Liver (tissue), 2 donors: ENCODE measurements at regions not wholly inside any gene's neighbourhood (a gene's known extent, or its start where the extent isn't known, plus 50 kb on each side); places are given as distances from the start of the nearest gene placed in this dataset.

Experiments
- YY1 ChIP-seq: IDR thresholded peaks from 2 replicates; pipeline ENCODE4 v1.6.1; 2016; ENCODE audit warnings: antibody characterized with exemption, mild to moderate bottlenecking
- TF ChIP-seq, protein P1 (sequence below): fragments of 150-350 bp; IDR thresholded peaks from 2 replicates; pipeline ENCODE4 v1.5.1; 2017; ENCODE audit warnings: improper control_type of control experiment, low read depth, low read length; ENCODE audit not compliant: missing input control
- TF ChIP-seq, protein P2 (sequence below): IDR thresholded peaks from 2 replicates; pipeline ENCODE4 v1.6.1; 2016; ENCODE audit warnings: antibody characterized with exemption
- donor health status: healthy.

DNA sequence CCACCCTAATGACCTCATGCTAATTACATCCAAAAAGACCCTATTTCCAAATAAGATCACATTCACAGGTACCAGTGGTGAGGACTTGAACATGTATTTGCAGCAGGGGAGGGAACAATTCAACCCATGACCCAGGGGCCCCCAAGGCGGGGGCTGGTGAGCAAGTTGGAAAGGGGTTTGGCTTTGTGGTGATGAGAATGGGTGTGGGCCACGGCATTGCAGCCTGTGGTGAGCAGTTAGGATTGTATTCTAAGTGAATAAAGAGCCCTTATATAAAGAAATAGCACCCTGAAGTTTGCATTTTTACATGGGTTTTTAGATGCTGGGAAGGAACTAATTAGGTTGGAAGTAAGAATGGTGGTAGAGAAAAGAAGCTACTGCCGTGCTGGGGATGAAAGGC is 694.2 kb downstream of the EFNB2 start:
- TF ChIP-seq, protein P1, sequence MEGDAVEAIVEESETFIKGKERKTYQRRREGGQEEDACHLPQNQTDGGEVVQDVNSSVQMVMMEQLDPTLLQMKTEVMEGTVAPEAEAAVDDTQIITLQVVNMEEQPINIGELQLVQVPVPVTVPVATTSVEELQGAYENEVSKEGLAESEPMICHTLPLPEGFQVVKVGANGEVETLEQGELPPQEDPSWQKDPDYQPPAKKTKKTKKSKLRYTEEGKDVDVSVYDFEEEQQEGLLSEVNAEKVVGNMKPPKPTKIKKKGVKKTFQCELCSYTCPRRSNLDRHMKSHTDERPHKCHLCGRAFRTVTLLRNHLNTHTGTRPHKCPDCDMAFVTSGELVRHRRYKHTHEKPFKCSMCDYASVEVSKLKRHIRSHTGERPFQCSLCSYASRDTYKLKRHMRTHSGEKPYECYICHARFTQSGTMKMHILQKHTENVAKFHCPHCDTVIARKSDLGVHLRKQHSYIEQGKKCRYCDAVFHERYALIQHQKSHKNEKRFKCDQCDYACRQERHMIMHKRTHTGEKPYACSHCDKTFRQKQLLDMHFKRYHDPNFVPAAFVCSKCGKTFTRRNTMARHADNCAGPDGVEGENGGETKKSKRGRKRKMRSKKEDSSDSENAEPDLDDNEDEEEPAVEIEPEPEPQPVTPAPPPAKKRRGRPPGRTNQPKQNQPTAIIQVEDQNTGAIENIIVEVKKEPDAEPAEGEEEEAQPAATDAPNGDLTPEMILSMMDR = no peak
- TF ChIP-seq, protein P2, sequence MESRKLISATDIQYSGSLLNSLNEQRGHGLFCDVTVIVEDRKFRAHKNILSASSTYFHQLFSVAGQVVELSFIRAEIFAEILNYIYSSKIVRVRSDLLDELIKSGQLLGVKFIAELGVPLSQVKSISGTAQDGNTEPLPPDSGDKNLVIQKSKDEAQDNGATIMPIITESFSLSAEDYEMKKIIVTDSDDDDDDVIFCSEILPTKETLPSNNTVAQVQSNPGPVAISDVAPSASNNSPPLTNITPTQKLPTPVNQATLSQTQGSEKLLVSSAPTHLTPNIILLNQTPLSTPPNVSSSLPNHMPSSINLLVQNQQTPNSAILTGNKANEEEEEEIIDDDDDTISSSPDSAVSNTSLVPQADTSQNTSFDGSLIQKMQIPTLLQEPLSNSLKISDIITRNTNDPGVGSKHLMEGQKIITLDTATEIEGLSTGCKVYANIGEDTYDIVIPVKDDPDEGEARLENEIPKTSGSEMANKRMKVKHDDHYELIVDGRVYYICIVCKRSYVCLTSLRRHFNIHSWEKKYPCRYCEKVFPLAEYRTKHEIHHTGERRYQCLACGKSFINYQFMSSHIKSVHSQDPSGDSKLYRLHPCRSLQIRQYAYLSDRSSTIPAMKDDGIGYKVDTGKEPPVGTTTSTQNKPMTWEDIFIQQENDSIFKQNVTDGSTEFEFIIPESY = no peak
- no peak for TF ChIP-seq YY1
